GM18951 (cell line): ENCODE measurements at regions not wholly inside any gene's neighbourhood (a gene's known extent, or its start where the extent isn't known, plus 50 kb on each side); places are given as distances from the start of the nearest gene placed in this dataset.

Source experiments
- POLR2A ChIP-seq: IDR thresholded peaks from 4 replicates; pipeline ENCODE4 v1.6.1; 2011; ENCODE audit warnings: mild to moderate bottlenecking; ENCODE audit not compliant: insufficient read length, insufficient read depth; ENCODE audit errors: extremely low read depth
- in situ Hi-C: fragments of 300-500 bp; cut with MboI; formaldehyde crosslinking; loops from one replicate; pipeline ENCODE4 v1.12.0; 2022; ENCODE audit warnings: low sequenced_read_pairs, mixed read lengths, inconsistent platforms; ENCODE audit not compliant: unreplicated experiment

DNA sequence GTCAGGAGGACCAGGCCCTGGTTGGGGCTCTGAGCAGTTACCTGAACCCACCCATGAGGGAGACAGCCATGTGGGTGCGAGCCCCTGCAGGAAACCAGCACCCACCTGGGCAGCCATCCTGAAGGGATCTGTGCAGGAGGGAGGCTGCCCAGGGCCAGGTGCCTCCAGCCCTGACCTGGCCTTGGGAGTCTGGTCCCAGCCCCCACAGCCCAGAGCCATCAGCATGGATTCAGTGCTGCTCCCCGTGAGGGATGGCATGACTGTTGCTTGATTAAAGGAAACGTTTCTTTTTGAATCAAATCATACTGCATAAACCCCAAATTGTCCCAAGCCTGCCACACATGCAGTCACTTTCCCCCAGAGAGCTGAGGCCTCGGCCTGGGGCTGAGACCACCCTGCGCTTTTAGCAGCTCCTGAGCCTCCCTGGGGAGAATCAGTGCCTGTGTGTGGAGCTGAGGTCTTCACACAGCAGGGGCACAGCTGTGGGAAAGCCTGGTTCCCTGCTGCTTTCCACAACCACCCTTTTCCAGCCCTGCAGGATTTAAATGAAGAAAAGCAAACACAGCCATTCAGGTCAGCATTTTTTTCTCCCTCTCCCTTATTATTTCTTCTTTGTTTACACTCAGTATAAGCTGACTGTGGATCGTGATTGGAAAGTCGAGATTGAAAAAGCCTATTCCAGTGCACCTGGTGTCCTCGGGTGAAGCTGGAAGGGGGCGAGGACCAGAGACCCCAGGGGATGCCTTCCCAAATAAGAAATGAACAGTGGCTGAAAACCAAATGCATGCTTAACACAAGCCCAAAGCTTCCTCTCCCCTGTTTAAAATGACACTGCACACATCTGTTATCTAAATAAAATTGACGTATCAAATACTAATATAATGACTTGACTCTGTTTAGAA, 283.9 kb downstream of the SMOC2 start:
- TF ChIP-seq POLR2A, result no peak
- in situ Hi-C loops, result no loop called here

DNA sequence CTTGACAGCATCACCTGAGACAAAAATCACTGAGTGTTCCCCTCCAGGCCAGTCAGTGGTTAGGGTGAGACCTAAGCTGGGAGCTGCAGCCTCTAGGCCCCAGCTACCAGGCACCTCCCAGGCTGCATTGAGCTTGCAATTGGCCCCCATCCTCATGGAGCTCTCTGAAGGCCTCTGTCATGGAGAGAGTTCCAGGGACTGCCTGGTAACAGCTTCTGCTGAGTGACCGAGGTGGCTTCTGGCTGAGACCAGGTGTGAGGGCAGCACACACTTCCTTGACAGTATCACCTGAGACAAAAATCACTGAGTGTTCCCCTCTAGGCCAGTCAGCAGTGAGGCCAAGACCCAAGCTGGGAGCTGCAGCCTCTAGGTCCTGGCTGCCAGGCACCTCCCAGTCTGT, 283.0 kb downstream of the SMOC2 start:
- in situ Hi-C loops, result no loop called here
- no peak for TF ChIP-seq POLR2A

DNA sequence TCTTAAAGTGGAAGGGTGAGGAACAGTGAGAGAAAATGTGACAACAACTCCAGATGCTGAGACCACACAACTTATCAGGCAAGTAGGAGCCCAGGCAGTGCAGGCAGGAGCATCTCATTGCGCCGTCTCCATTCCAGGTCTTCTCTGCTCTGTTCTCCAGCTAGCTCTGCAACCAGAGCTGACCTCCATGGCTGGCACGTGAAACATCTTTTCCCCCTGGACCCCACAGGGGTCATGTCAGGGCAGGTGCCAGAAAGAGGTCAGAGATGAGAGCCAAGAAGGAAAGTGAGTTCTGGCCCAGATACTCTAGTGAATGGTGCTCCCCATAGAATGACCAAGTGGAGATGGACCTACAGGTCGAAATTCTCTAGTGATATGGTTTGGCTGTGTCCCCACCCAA, 281.4 kb downstream of the SMOC2 start:
- in situ Hi-C loops, result no loop called here
- TF ChIP-seq POLR2A, result no peak

DNA sequence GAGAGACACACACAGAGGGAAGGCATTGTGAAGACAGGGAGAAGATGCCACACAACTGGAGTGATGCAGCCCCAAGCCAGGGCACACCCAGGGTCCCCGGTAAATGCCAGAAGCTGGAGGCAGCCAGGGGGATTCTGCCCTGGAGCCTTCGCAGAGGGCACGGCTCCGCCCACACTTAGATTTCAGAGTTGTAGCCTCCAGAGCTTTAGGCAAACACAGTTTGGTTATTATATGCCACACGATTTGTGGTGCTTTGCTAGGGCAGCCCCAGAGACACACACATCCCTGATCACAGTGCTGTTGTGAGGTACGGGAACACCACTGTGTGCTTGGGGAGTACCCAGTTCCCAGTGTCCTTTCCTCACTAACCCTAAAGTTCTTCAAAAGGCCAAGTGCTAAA, 280.6 kb downstream of the SMOC2 start:
- in situ Hi-C loops, result no loop called here
- TF ChIP-seq POLR2A, result no peak

DNA sequence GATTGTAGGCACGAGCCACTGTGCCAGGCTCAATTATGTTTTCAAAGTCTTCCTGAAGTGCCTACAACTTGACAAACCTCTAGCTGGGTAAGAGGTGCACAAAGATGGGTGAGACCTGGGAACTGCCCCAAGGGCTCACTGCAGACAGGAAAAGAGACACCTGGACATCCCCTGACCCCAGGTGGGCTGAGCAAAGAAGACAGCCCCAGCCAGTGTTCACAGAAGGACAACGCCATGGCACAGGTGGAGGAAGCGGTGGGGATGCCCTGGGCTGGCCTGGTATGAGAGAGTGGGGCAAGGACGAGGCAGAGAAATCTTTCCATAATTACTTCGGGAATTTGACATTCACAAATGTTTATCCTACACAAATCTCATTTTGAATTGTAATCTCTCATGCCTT, 278.9 kb downstream of the SMOC2 start:
- TF ChIP-seq POLR2A, result no peak
- in situ Hi-C loops, result no loop called here

DNA sequence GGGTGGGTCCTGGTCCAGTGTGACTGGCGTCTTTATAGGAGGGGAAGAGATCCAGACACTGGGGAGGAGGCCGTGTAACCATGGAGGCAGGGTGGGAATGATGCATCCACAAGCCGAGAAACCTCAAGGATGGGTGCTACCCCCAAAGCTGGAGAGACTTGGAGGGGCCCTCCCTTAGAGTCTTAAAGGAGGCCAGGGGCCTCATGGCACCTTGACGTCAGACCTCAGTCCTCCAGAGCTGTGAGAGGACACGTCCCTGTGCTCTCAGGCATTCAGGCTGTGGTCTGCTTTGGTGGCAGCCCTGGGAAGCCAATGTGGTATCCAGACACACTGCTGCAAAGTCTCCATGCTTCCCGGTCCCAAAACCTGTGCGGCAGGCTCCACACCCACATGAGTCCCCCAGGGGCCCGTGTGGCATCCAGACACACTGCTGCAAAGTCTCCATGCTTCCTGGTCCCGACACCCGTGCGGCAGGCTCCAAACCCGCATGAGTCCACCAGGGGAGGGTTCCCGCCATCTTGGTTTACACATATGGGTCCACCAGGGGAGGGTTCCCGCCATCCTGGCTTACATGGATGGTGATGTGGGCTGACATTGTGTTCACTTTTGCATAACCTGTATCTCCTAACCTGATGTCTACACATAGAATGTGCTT, 278.0 kb downstream of the SMOC2 start:
- in situ Hi-C loops, result no loop called here
- TF ChIP-seq POLR2A, result no peak
